ENCODE measurements at regions not wholly inside any gene's neighbourhood (a gene's known extent, or its start where the extent isn't known, plus 50 kb on each side); places are given as distances from the start of the nearest gene placed in this dataset.

DNA sequence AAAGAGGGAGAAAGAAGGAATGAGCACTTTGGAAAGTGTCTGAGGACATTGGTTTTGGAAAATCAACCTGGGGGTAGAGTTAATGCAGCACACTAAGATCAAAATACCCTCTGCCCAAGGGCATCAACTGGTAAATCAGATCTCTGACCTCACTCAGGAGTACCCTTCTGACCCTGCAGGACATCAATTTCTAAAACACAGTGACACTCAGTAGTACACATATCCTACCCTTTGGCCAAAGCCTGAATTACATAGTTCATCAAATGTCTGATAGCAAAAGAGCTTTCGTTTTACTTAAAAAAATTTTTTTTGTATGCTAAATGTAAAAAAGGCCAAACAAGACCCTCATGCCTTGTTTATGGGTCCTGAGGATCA lies 118.4 kb upstream of the CTNNA2 start:
- no peak for ATAC-seq
- 37 to 54% (median 51%) methylated on average over 1 of the region's 1 CpG for WGBS, 3 donors

DNA sequence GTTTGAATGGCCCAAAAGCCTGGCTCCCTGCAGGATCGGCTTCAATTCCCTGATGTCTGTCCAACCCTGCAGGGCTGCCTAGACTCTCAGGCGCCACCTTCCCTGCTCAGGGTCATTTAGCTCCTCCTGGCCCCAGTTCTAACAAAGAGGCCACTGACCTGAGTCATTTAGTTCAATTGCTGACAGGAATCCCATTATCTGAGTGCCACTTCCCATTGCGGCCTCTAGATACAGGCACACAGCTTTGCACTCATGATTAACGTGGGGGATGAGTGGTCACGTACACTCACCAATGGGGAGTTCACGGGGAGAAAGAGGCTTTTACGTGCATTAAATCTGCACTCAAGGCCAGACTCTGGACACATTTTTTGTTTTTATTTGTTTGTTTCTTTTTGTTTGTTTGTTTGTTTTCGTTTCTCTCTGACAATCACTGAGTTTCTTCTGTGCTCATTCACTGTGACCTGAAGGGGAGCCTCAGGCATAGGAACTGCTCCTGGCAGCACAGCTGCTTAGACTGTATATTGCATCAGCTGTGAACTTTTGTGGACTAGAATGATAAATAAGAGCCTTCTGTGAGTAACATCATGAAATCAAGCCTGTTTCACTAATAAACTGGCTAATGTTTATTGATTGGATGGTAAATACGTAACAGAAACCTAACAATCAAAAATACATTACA lies 118.9 kb upstream of the CTNNA2 start:
- H3K4me1 ChIP-seq = no peaks in the 10 kb centered on the region
- ATAC-seq (peak in 1 of 4 donors; percentile 59), DNase-seq (no peak)
- H3K9me3 ChIP-seq = no peaks in the 10 kb centered on the region
- no peaks in the 10 kb centered on the region for H3K36me3 ChIP-seq (ENCODE audit: insufficient read depth in 1 of 2, low read depth in 1 of 2)
- no peak overlapping the region for H3K4me3 ChIP-seq
- H3K27me3 ChIP-seq (ENCODE audit: insufficient read depth in 3 of 3, low read length in 2 of 3) = no peaks in the 10 kb centered on the region
- no peak overlapping the region for H3K27ac ChIP-seq
- intact Hi-C loops (cut with DNase I) = no loop called here
- WGBS, 3 donors = 22 to 26% (median 24%) methylated on average over 9 of the region's 9 CpGs
- TF ChIP-seq, protein P1, sequence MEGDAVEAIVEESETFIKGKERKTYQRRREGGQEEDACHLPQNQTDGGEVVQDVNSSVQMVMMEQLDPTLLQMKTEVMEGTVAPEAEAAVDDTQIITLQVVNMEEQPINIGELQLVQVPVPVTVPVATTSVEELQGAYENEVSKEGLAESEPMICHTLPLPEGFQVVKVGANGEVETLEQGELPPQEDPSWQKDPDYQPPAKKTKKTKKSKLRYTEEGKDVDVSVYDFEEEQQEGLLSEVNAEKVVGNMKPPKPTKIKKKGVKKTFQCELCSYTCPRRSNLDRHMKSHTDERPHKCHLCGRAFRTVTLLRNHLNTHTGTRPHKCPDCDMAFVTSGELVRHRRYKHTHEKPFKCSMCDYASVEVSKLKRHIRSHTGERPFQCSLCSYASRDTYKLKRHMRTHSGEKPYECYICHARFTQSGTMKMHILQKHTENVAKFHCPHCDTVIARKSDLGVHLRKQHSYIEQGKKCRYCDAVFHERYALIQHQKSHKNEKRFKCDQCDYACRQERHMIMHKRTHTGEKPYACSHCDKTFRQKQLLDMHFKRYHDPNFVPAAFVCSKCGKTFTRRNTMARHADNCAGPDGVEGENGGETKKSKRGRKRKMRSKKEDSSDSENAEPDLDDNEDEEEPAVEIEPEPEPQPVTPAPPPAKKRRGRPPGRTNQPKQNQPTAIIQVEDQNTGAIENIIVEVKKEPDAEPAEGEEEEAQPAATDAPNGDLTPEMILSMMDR (IDR thresholded peaks at IDR 0.05) = no peak

More for the DNA sequence above, 118.4 kb upstream of the CTNNA2 start:
- no peak for DNase-seq
- no peaks in the 10 kb centered on the region for H3K4me1 ChIP-seq
- intact Hi-C loops (cut with DNase I) = no loop called here
- no peaks in the 10 kb centered on the region for H3K36me3 ChIP-seq (ENCODE audit: insufficient read depth in 1 of 2, low read depth in 1 of 2)
- H3K4me3 ChIP-seq = no peak overlapping the region
- TF ChIP-seq, protein P1 (IDR thresholded peaks at IDR 0.05) = no peak
- H3K27ac ChIP-seq = no peak overlapping the region
- no peaks in the 10 kb centered on the region for H3K9me3 ChIP-seq
- H3K27me3 ChIP-seq (ENCODE audit: insufficient read depth in 3 of 3, low read length in 2 of 3) = no peaks in the 10 kb centered on the region

DNA sequence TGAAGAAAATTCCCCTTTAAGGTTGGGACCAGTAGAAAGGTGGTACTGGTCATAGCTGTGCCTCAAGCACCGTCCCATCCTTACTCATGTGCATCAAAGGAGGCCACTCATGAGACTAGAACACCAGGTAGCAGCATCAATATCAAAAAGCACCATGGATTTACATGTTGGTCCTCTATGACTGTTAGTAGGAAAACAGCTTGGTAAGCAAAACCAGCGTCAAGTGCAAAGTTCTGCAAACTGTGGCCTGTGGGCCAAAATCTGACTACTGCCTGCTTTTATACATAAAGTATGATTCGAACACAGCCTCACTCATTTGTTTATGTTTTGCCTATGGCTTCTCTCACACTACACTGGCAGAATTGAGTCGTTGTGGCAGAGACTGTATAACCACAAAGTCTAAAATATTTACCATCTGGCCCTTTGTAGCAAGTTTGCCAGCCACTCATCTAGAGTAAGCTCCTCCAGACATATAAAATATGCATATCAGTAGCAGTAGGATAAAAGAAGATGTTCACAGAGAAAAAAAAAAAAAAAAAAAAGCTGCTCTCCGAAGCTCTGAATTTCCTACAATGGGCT lies 119.7 kb upstream of the CTNNA2 start:
- Histone ChIP-seq H3K9me3 (no peaks in the 10 kb centered on the region), H3K4me1 (no peaks in the 10 kb centered on the region), H3K4me3 (no peak overlapping the region), H3K27me3 (ENCODE audit: insufficient read depth in 3 of 3, low read length in 2 of 3) (no peaks in the 10 kb centered on the region), H3K36me3 (ENCODE audit: insufficient read depth in 1 of 2, low read depth in 1 of 2) (no peaks in the 10 kb centered on the region), H3K27ac (no peak overlapping the region)
- DNase-seq = no peak
- 52 to 59% (median 53%) methylated on average over 5 of the region's 5 CpGs for WGBS, 3 donors
- intact Hi-C loops (cut with DNase I) = no loop called here
- ATAC-seq = no peak
- TF ChIP-seq, protein P1 (IDR thresholded peaks at IDR 0.05) = no peak

DNA sequence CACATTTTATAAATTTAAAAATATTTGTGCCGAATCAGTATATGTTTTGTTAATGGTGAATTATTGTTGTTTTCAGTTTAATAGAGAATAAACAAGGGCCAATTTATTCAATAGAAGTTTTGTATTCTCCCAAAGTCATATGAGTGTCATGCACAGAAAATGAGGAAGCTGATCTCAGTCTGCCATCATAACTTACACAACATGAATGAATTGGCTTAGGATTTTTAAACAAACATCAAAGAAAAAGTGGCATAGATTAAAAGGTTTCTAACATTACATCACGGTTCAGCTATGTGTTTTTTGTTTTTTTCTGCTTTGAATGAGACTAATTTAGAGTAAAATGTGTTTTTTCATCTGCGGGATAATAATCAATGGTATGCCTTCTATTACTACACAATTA lies 123.4 kb upstream of the CTNNA2 start:
- no peak for DNase-seq
- ATAC-seq = no peak
- 78 to 83% (median 83%) methylated on average over 3 of the region's 3 CpGs for WGBS, 3 donors

More for the DNA sequence above, 123.4 kb upstream of the CTNNA2 start:
- intact Hi-C loops (cut with DNase I) = no loop called here
- Histone ChIP-seq H3K27me3 (ENCODE audit: insufficient read depth in 3 of 3, low read length in 2 of 3) (no peaks in the 10 kb centered on the region), H3K36me3 (ENCODE audit: insufficient read depth in 1 of 2, low read depth in 1 of 2) (no peaks in the 10 kb centered on the region), H3K4me1 (no peaks in the 10 kb centered on the region), H3K4me3 (no peak overlapping the region), H3K9me3 (no peaks in the 10 kb centered on the region), H3K27ac (no peak overlapping the region)
- TF ChIP-seq, protein P1 (IDR thresholded peaks at IDR 0.05) = no peak

Data from psoas muscle (tissue), 7 donors.